GM19025 (cell line): ENCODE measurements at regions not wholly inside any gene's neighbourhood (a gene's known extent, or its start where the extent isn't known, plus 50 kb on each side); places are given as distances from the start of the nearest gene placed in this dataset.
"Not testable (repeated sequence)": the region's sequence is repeated elsewhere in the genome, so short reads cannot be mapped to it uniquely, and the experiment has no call there.

Experiments
- ATAC-seq: cut with Tn5 transposase; IDR thresholded peaks from one replicate; pipeline ENCODE4 v1.9.1; 2021; ENCODE audit warnings: mild to moderate bottlenecking, low read depth, moderate library complexity; ENCODE audit not compliant: unreplicated experiment

GRCh38 chr7:81839708-81840369 is 70.0 kb upstream of the HGF start:
- peak; percentile 83 for ATAC-seq

DNA sequence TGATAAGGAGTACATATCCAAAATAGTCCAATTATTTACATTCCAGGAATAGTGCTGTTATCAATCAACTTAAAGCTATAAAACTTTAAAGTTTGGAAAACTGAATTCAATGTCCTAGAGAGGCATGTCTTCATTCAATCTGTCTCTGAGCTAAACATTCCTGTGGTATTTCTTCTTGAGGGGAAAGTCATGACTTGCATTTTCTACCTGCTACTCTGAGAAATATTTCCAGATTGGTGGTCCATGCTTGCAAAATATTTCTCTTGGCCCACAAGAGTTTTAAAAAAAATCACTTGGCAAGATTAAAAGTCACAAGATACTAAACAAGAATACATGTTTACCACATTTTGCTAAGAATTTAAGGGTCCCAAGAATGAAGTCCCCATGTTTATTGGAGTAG is 63.6 kb upstream of the HGF start:
- no peak for ATAC-seq

DNA sequence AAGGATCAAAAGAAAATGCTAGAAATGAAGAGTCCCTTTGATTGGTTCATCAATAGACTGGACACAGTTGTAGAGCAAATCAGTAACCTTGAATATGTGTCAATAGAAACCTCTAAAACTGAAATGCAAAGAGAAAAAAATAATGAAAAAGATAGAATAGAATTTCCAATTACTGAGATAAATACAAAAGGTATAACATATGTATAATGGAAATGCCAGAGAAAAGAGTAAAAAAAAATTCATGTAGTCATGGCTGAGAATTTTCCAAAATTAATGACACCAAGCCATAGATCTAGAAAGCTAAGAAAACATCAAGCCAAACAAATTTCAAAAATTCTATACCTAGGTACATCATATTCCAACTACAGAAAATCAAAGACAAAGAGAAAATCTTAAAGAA is 62.0 kb upstream of the HGF start:
- ATAC-seq: no peak

GRCh38 chr7:81829511-81829910 is 59.7 kb upstream of the HGF start:
- not testable (repeated sequence) for ATAC-seq

- no peak for ATAC-seq
Measured at GRCh38 chr7:81822811-81823210, 53.0 kb upstream of the HGF start.

DNA sequence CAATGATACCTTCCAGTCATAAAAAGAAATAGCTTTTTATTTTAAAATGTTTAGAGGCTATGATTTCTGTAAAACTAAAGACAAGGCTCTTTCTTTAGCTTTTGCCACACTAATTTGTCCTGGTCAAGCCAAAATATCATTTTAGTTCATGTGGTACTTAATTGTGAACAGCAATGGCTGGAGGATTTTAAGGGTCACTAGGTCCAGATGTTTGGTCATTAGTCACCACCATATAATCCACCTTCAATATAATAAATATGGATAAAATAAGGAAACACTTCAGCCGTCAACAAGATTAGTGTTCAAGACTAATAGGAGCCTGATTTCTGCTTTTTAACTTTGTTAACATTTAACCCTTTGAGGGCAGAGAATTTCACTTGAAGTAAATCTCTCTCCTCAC is 50.0 kb upstream of the HGF start:
- no peak for ATAC-seq
